ENCODE measurements at regions not wholly inside any gene's neighbourhood (a gene's known extent, or its start where the extent isn't known, plus 50 kb on each side); places are given as distances from the start of the nearest gene placed in this dataset.

- no peak overlapping the region for H2BK5ac ChIP-seq (ENCODE audit: low read depth, low read length, poor library complexity, severe bottlenecking)
- no peak overlapping the region for H2BK120ac ChIP-seq (ENCODE audit: low read depth, low read length)
- ATAC-seq (ENCODE audit: low read depth) (no peak), DNase-seq (no peak)
- H3K79me1 ChIP-seq (ENCODE audit: low read depth in 1 of 2, low read length in 2 of 2) = no peaks in the 10 kb centered on the region
- H3K23ac ChIP-seq (ENCODE audit: low read depth, low read length) = no peak overlapping the region
- intact Hi-C loops (cut with micrococcal nuclease) = no loop called here
- no peak overlapping the region for H3K27ac ChIP-seq (ENCODE audit: insufficient read depth, low read length)
- no peak overlapping the region for H2BK20ac ChIP-seq (ENCODE audit: low read depth, low read length)
- H3K4me1 ChIP-seq (ENCODE audit: control insufficient read depth, insufficient read depth, low read length) = no peaks in the 10 kb centered on the region
- H3K4ac ChIP-seq (ENCODE audit: low read depth, low read length) = no peak overlapping the region
- H2AK5ac ChIP-seq (ENCODE audit: low read depth, low read length) = no peak overlapping the region; the same call in 1 of the 2 replicates
- H2BK15ac ChIP-seq (ENCODE audit: low read depth, low read length) = no peak overlapping the region
- no peak overlapping the region for H4K91ac ChIP-seq (ENCODE audit: insufficient read depth, low read depth, low read length)
- H3K4me3 ChIP-seq (ENCODE audit: insufficient read depth, low read depth, low read length) = no peak overlapping the region
- in situ Hi-C loops (cut with MboI; ENCODE audit: low sequenced_read_pairs) = no loop called here
- no peak overlapping the region for H4K5ac ChIP-seq (ENCODE audit: low read depth, low read length)
- no peaks in the 10 kb centered on the region for H3K36me3 ChIP-seq (ENCODE audit: control insufficient read depth, insufficient read depth, low read length)
- no peak overlapping the region for H3K18ac ChIP-seq (ENCODE audit: low read depth, low read length)
- no peak overlapping the region for H2AFZ ChIP-seq (replicated peaks; ENCODE audit: low read length, poor library complexity)
- no peak overlapping the region for H4K8ac ChIP-seq (ENCODE audit: low read depth in 2 of 2, low read length in 2 of 2)
- TF ChIP-seq MAZ (IDR thresholded peaks at IDR 0.05; ENCODE audit: borderline replicate concordance, low read depth, low read length) (no peak), RCOR1 (IDR thresholded peaks at IDR 0.05; ENCODE audit: insufficient replicate concordance, low read length) (no peak), FOS (IDR thresholded peaks at IDR 0.05; ENCODE audit: low read depth, low read length) (no peak), NFE2L2 (IDR thresholded peaks at IDR 0.05; ENCODE audit: low read depth, low read length) (no peak), CHD1 (IDR thresholded peaks at IDR 0.05; ENCODE audit: low read depth, low read length) (no peak), ELK1 (IDR thresholded peaks at IDR 0.05; ENCODE audit: borderline replicate concordance, low read depth, low read length) (no peak), MXI1 (IDR thresholded peaks at IDR 0.05; ENCODE audit: borderline replicate concordance, low read depth, low read length) (no peak), MAFK (IDR thresholded peaks at IDR 0.05; ENCODE audit: low read depth, low read length) (no peak), SMC3 (IDR thresholded peaks at IDR 0.05; ENCODE audit: low read depth, low read length) (no peak), RAD21 (IDR thresholded peaks at IDR 0.05; ENCODE audit: low read length) (no peak), CEBPB (IDR thresholded peaks at IDR 0.05; ENCODE audit: low read depth, low read length) (no peak), BHLHE40 (IDR thresholded peaks at IDR 0.05; ENCODE audit: low read depth, low read length) (no peak), RFX5 (IDR thresholded peaks at IDR 0.05; ENCODE audit: low read depth, low read length) (no peak), POLR2A (IDR thresholded peaks at IDR 0.05; ENCODE audit: low read depth, low read length) (no peak)
- TF ChIP-seq, protein P1, sequence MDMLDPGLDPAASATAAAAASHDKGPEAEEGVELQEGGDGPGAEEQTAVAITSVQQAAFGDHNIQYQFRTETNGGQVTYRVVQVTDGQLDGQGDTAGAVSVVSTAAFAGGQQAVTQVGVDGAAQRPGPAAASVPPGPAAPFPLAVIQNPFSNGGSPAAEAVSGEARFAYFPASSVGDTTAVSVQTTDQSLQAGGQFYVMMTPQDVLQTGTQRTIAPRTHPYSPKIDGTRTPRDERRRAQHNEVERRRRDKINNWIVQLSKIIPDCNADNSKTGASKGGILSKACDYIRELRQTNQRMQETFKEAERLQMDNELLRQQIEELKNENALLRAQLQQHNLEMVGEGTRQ (IDR thresholded peaks at IDR 0.05; ENCODE audit: low read depth, low read length) = no peak
- TF ChIP-seq, protein P2, sequence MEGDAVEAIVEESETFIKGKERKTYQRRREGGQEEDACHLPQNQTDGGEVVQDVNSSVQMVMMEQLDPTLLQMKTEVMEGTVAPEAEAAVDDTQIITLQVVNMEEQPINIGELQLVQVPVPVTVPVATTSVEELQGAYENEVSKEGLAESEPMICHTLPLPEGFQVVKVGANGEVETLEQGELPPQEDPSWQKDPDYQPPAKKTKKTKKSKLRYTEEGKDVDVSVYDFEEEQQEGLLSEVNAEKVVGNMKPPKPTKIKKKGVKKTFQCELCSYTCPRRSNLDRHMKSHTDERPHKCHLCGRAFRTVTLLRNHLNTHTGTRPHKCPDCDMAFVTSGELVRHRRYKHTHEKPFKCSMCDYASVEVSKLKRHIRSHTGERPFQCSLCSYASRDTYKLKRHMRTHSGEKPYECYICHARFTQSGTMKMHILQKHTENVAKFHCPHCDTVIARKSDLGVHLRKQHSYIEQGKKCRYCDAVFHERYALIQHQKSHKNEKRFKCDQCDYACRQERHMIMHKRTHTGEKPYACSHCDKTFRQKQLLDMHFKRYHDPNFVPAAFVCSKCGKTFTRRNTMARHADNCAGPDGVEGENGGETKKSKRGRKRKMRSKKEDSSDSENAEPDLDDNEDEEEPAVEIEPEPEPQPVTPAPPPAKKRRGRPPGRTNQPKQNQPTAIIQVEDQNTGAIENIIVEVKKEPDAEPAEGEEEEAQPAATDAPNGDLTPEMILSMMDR (conservative IDR thresholded peaks at IDR 0.05; ENCODE audit: low read depth, low read length) = no peak
- no CpG with 5 or more reads among the region's 4 CpGs for WGBS, 2 experiments (ENCODE audit: extremely low coverage in 2 of 2, insufficient read length in 1 of 2)
- H3K9me3 ChIP-seq (ENCODE audit: control insufficient read depth, insufficient read depth, low read length) = no peaks in the 10 kb centered on the region
- BruUV-seq (replicated peaks) = no TSS peak
- no peak overlapping the region for H3K4me2 ChIP-seq (ENCODE audit: low read depth, low read length)
- dilution Hi-C loops (cut with HindIII; ENCODE audit: low sequenced_read_pairs, unreplicated experiment) = no loop called here
- no peak overlapping the region for H2AK9ac ChIP-seq (replicated peaks; ENCODE audit: low read depth, low read length, poor library complexity)
- no peak overlapping the region for H3K14ac ChIP-seq (replicated peaks; ENCODE audit: low read depth, low read length)
- CTCF ChIA-PET = no interaction called here
- H3K9me1 ChIP-seq (ENCODE audit: insufficient read depth, low read length) = no peaks in the 10 kb centered on the region
- POLR2A ChIA-PET (ENCODE audit: unreplicated experiment) = no interaction called here
- peaks cover 11% of the 10 kb centered on the region for H3K27me3 ChIP-seq (ENCODE audit: control insufficient read depth, insufficient read depth, low read length)
- no peak overlapping the region for H3K9ac ChIP-seq (ENCODE audit: low read depth, low read length)
- no peaks in the 10 kb centered on the region for H4K20me1 ChIP-seq (ENCODE audit: insufficient read depth, low read length)
- H3K56ac ChIP-seq (ENCODE audit: extremely low read depth, insufficient read depth, low read length) = no peak overlapping the region
Observed at GRCh38 chr4:41322617-41323016, 65.9 kb downstream of the UCHL1 start.

All from IMR-90 (cell line).